GM19238 (cell line): ENCODE measurements at regions not wholly inside any gene's neighbourhood (a gene's known extent, or its start where the extent isn't known, plus 50 kb on each side); places are given as distances from the start of the nearest gene placed in this dataset.
A peak's percentile ranks its signal among the peaks of the same experiment; 100 is the strongest.

Experiments
- DNase-seq: peaks from one replicate; pipeline ENCODE4 v3.0.0; 2011; ENCODE audit warnings: low spot score; ENCODE audit not compliant: insufficient read length

GRCh38 chr1:53378061-53378460, 50.2 kb upstream of the LRP8 start:
- DNase-seq: no peak

- no peak for DNase-seq
These were observed 51.2 kb upstream of the LRP8 start for GRCh38 chr1:53378932-53379661.

GRCh38 chr1:53379662-53380002, 51.8 kb upstream of the LRP8 start:
- no peak for DNase-seq

GRCh38 chr1:53380296-53380695, 52.4 kb upstream of the LRP8 start:
- DNase-seq: no peak

GRCh38 chr1:53381790-53382401, 54.0 kb upstream of the LRP8 start:
- no peak for DNase-seq

GRCh38 chr1:53383136-53383870, 55.4 kb upstream of the LRP8 start:
- no peak for DNase-seq

GRCh38 chr1:53384796-53385195, 56.9 kb upstream of the LRP8 start:
- DNase-seq: no peak

GRCh38 chr1:53385276-53386225, 57.7 kb upstream of the LRP8 start:
- no peak for DNase-seq

- no peak for DNase-seq
These were observed 61.1 kb upstream of the LRP8 start for GRCh38 chr1:53388963-53389362.

- DNase-seq: no peak
These were observed 62.4 kb upstream of the LRP8 start for GRCh38 chr1:53390261-53390660.

GRCh38 chr1:53390736-53391135, 62.9 kb upstream of the LRP8 start:
- DNase-seq: no peak

GRCh38 chr1:53391296-53391695, 63.4 kb upstream of the LRP8 start:
- no peak for DNase-seq

- no peak for DNase-seq
These were observed 64.1 kb upstream of the LRP8 start for GRCh38 chr1:53391982-53392381.

GRCh38 chr1:53392460-53392859, 64.6 kb upstream of the LRP8 start:
- no peak for DNase-seq

GRCh38 chr1:53393325-53393792, 65.5 kb upstream of the LRP8 start:
- peak; percentile 67 for DNase-seq

- no peak for DNase-seq
These were observed 64.9 kb upstream of the DMRTB1 start for GRCh38 chr1:53394306-53394705.

GRCh38 chr1:53395671-53396215, 63.5 kb upstream of the DMRTB1 start:
- no peak for DNase-seq

GRCh38 chr1:53396573-53397268, 62.5 kb upstream of the DMRTB1 start:
- DNase-seq: no peak

GRCh38 chr1:53398091-53398490, 61.1 kb upstream of the DMRTB1 start:
- no peak for DNase-seq

- no peak for DNase-seq
These were observed 60.4 kb upstream of the DMRTB1 start for GRCh38 chr1:53398576-53399365.
